Left lobe of liver (tissue), 2 donors: ENCODE measurements at regions not wholly inside any gene's neighbourhood (a gene's known extent, or its start where the extent isn't known, plus 50 kb on each side); places are given as distances from the start of the nearest gene placed in this dataset.
A peak's percentile ranks its signal among the peaks of the same experiment; 100 is the strongest.

Experiments used
- ATAC-seq: fragments of 200-7000 bp; cut with Tn5 transposase; one replicate; pipeline ENCODE4 v1.9.1; 2020; ENCODE audit warnings: mild to moderate bottlenecking, moderate library complexity
- DNase-seq: peaks from one replicate; pipeline ENCODE4 v3.0.0-alpha.2; 2020; ENCODE audit warnings: low spot score
- donor health status: DM: no; HTN: no; CAD: no; lungs with moderate emphysema.
- donor health status: DM: no; HTN: yes; CAD: no.

DNA sequence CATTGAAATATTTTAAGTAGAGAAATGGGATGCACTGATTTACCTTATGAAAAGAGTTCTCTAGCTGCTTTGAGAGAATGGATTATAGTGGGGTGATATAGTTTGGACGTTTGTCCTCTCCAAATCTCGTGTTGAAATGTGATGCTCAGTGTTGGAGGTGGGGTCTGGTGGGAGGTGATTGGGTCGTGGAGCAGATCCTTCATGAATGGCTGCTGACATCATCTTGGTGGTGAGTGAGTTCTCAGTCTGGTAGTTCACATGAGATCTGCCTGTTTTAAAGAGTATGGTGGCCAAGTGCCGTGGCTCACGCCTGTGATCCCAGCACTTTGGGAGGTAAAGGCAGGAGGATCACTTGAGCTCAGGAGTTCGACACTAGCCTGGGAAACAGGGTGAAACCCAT, 58.7 kb upstream of the SH3RF3 start:
- ATAC-seq: no peak
- peak; percentile 4 for DNase-seq

DNA sequence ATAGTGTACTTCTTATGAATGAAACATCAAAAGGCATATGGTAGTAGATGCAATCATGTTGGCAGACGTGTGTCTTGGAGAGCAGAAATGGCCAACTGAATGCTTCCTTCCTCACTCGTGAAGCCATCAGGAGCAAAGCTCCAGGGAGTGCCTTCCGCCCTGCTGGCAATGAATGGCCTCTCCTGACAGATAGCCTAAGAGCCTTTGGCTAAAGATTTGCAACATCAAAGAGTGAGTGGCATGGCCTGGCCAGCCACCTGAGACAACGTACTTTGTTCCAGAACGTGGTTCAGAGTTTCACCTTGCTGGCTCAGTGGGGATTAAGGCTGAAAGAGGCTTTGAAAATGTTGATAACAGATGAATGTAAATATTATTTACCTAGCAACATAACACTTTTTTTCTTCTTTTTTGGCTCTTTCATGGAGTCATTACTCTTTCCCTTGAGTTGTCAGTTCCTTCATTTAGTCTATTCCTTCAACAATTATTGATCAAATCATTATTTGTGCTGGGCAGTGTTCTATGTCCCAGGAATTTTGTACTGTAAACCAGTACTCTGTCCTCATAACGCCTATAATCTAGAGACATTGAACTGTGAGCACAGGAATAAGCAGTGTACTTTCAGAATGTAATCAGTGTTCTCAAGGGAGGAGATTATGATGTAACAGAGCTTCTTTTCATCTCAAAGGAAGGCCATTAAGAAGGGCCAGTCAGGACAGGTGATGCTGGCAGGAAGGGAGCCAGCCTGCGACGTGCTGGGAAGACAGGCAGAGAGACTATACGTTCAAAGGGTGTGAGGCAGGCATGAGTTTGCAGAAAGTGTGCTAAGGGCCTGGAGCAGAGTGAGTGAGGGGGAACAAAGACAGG, 59.4 kb upstream of the SH3RF3 start:
- ATAC-seq (no peak), DNase-seq (peak; percentile 16)

DNA sequence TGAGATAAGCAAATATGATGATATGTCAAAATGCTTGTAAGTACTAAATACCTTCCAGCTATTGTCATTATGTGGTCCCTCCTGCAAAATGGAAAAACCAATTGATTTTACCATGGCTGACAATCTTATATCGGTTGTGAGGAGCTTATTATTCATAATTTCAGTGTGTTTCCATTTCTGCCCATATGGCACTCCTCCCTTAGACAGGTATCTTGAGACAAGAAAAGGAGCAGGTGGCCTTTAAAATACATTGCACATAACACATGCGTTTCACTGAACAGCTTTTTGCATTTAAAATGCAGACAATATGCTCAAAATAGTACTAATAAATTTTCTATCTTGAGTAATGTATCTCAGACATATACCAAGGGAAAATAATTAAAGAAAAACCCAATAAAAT, 60.2 kb upstream of the SH3RF3 start:
- ATAC-seq: no peak
- DNase-seq: no peak

DNA sequence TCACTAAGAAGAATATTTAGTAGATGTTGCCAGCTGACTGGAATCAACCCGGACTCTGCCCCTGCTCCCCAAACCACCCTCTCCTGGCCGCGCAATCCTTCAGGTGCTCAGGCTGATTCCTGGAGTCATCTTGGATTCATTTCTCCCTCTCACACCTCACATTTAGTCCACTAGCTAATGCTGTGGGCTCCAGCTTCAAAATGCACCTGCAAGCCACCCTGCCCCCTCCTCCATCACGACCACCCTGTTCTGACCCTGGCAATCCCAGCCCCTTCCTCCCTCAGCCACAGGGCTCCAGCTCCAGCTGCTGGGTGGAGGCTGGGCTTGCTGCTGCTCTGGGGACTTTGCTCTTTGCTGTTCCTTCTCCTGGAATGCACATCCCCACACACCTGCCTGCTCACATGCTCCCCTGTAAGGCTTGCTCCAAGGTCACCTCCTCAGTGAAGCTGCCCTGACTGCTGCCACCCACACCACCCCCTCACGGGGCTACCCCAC, 61.3 kb upstream of the SH3RF3 start:
- DNase-seq (peak; percentile 35), ATAC-seq (no peak)

DNA sequence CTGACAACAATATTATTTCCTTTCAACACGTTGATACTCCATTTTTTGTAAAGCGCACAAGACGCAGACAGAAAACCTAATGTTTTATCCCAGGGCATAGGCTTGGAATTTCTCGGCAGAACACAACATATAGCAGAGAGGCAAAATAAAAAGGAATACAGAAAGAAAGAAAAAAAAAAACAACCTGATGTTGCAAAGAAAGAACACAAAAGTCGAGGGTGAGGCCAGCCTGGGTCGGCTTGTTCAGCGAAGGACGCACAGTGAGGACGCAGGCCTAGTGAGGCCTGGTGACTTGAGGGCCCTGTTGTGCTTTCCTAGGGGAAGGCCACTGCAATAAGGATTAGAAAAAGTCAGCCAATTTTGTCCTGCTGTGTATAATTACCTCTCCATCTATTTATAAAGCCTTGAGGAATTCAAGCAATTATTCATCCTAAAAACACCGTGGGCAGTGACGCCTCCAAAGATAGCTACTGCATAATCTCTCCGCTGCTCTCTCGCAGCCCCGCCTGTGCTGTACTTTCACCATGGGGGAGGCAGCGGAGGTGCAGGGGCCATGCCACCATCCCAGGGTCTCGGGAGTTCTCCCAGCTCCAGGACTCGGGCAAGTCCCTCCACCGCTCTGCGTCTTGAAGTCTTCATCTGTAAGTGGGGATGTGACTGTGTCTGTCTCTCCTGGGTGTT, 61.9 kb upstream of the SH3RF3 start:
- no peak for ATAC-seq
- peak; percentile 37 for DNase-seq

DNA sequence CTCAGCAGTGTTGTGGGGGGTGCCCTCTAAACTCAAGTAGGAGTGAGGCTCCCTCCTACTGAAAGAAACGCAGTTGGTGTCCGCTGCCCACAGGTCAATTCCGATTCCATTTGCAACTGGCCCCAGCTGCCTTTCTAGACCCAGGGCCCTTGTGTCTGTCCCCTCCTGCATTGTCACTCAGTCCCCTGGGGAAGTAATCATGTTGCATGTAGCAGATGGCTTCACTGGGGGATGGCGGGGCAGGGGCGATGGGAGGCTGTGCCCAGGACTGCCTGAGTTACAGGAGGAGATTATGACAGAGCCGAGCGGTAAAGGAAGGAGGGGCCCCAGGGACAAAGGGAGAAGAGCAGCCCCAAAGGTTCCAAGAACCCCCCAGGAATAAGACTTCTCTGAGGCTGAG, 62.5 kb upstream of the SH3RF3 start:
- DNase-seq: peak; percentile 35

DNA sequence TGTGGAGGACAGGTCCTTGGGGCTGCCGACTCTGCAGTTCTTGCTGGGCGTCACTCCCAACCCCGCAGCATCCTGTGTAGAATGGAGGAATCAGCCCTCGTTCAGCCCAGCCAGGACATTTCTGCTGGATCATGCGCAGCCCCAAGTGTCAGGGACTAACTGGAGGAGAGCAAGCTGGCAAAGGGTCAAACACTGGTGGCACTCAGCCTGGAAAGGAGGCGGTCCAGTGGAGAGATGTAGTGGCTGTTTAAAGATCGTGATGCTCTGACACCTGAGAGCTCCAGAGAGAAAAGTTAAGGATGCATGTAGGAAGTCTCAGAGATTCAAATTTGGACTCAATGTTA, 63.6 kb upstream of the SH3RF3 start:
- ATAC-seq (peak; percentile 80), DNase-seq (peak; percentile 75)

More for the DNA sequence above, 62.5 kb upstream of the SH3RF3 start:
- ATAC-seq: no peak

DNA sequence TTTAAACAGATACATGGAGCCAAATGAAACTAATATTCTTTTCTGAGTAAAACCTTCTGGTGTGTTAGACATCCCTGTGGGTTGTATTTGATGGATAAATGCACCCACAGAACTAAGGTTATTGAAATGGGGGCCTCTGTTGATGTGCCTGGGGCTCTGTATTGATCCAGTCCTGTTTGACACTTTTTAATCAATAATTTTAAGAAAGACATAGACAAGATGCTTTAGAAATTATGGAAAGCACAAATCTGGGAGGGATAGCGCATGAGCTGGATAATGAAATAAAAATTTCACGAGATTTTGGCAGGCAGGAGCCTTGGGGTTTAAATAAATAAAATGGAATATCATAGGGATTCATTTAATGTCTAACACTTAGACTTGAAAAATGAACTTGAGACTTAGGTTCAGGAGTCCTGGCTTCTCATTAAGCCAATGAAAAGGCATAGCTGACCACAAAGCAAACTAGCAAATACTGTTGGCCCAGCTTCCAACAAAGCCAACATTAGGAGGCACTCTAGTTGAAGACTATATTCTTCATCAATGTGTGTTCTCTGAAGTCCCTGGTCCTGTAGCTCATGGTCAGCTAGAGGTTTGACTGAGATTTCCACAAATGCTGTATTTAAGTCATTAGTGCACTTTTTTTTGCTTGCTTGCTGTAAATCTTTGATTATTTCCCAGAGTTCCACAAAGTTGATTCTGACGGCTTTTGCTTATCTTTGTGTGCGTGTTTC, 64.2 kb upstream of the SH3RF3 start:
- peak; percentile 60 for ATAC-seq
- DNase-seq: peak; percentile 6

DNA sequence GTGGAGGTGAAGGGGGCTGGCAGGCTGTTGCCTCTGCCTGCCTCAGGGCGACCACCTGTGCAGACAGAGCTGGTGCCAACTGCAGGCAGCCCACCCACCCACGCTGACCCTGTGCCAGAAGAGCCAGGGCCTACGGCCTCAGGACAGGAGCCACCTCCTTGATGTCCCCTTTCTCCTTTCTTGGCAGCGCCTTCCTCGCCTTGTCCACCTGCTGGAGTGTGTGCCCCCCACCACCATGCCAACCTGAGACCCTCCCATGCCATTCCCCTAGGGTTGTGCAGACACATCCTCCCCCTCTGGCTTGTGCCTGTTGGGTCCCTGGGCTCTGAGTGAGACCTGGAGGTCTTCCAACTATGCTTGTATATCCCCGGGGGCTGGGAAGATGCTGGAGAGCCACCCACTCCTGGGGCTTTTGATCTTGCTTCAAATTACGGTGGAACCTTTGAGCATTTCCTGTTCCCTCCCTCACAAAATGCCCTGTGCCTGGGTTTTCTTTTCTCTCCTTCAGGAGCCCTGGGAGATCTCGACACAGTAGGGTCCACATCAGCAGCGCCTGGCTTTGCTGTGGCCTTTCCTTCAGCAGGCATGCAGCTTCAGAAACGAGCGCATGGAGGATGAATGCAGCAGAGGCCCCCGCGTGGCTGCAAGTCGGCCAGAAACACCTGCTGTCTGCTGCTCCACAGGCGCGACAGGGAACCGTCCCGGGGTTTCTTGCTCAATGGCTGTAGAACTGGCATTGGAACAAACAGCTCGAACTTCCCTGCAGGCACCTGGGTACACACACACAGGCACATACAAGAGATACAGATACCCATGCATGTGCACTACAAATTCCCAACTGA, 65.9 kb upstream of the SH3RF3 start:
- DNase-seq: peak; percentile 73
- peak; percentile 77 for ATAC-seq

DNA sequence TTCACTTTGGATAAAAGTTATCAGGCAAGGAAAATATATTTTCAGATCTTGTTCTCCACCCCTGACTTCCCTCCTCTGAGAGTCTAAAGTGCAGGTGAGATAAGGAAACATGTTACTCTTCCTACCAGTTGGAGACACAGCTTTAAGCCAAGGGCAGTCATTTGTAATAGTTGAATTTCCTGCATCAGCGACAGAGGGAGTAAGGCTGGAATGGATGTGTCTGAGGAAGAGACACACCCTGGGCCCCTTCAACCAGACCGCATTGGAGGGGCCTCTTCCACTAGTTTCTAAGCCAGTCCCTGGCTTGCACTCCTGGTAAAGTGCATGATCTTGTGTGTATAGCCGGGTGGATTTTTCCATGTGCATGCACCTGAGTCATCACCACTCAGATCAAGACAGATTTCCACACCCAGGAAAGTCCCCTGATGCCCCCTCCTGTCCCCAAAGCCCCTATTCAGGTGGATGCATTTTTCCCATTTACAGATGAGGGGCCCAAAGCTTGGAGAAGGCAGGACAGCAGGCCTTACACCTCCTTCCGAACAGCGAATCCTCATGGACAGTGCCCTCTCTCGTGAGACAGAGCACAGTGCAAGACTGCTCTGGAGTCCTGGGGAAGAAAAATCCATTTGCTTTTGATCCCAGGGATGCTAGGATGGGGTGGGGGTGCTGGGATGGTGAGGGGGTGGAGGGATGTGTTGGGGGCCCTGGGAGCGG, 66.7 kb upstream of the SH3RF3 start:
- ATAC-seq: no peak
- no peak for DNase-seq

DNA sequence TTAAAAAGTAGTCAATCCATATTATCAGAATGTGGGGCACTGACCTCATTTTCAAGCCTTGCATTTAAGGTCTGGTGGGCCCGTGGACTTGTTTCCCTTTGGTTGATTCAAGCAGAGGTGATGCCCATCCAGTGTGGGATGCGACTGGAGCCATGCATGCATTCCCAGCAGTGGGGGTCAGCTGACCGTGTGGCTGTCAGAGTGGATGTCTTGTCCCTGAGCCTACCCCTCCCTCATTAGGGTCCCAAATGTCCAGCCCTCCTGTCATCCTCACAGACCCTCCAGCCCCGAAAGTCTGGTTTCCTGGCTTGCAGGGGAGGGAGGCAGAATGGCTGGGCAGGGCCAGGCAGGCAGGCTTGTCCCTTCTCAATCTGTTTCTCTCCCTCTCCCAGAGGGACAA, 67.3 kb upstream of the SH3RF3 start:
- ATAC-seq (no peak), DNase-seq (no peak)

DNA sequence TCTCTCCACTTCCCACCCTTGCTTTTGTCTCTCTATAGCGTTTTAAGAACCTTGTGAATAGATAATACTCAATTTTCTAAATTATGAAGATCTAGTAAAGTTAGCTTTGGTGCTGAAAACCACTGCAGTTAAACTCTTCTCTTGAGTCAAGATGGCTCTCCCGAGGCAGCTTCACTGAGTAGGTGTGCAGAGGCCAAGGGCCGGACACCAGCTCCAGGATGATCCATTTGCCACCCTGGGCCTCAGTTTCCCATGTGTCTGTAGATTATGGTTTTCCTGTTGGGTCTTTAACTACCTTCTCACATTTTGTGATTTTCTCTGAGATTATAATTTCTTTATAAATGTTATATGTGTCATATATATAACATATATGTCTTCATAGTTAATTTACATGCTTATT, 68.5 kb upstream of the SH3RF3 start:
- DNase-seq (no peak), ATAC-seq (no peak)

DNA sequence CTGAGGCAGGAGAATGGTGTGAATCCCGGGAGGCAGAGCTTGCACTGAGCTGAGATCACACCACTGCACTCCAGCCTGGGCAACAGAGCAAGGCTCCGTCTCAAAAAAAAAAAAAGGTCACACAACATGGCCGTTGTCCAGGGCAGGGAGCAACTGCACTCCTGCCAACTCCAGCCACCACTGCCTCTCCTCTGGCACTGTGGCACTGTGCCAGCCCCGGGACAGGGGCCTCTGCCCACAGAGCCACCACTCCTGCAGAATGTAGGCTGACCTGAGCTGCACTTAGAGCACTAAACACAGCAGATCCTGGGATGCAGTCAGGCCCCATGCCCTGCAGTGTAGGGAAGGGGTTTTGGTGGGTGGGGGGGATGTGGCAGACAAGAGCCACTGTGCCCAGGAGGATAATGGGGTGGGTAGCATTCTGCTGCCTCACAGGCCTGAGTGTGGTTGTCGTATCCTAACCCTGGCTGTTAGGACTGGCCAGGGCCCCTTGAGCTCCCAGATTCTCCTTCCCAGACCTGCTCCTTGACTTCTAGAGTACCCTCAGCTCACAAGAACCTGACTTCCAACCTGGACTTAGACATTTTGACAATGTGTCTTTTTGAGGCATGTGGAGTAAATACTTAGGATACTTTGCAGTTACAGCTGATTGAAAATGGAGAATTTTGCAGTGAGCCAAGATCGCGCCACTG, 69.4 kb upstream of the SH3RF3 start:
- ATAC-seq (peak; percentile 92), DNase-seq (peak; percentile 87)

DNA sequence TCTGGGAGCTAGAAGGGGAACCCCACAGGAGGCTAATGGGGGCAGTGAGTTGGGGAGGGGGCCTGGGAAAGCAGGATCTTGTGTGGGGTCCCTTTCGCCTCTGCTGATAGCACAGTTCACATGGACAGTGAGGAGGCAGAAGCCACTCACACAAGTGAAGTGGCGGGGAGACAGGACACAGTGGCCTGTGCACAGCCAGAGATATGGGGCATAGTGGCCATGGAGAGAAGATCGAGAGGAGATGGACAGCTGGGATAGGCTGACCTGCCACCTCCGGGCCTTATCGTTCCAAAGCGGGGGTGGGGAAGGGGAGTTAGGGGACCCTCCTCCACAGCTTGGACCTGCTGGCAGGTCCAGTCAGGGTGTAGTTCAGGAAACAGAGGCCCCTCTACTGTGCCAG, 69.8 kb upstream of the EDAR start:
- DNase-seq (no peak), ATAC-seq (no peak)

DNA sequence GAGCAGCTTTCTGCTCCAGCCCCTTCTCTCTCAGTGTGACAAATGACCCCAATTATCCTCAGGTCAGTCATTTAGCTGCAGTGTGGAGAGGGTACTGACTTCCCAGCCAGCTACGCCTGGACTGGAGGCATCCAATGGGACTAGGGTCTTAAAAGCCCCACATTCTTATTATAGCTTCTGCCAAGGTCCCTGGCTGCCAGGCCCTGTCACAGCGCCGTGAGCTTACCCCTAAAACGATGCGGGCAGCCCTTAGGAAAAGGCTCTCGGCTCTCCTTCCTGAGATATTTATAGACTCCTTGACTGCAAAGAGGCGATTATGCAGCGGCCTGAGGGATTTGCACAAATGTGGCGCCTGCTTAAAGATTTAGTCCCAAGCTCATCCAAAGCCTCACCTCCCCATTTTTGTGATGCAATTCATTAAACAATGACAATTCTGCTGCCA, 69.2 kb upstream of the EDAR start:
- ATAC-seq: no peak
- no peak for DNase-seq

DNA sequence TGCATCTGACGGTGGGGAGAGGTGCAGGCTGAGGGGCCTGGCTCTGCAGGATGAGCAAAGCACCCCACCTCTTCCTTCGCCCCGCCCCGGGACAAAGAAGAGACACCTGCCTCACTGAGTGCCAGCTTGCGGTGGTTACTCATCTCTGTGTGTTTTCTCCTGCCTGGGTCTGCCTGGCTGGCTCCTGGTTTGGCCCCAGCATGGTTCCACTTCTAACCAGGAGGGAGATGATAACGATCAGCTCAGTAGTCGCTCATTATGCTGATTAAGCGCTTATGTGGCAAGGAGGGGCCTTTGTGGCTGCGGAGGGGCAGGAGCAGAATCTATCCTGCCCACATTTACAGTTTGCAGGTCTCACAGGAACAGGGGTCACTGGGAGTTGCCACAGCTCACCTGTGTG, 68.7 kb upstream of the EDAR start:
- DNase-seq (no peak), ATAC-seq (no peak)

DNA sequence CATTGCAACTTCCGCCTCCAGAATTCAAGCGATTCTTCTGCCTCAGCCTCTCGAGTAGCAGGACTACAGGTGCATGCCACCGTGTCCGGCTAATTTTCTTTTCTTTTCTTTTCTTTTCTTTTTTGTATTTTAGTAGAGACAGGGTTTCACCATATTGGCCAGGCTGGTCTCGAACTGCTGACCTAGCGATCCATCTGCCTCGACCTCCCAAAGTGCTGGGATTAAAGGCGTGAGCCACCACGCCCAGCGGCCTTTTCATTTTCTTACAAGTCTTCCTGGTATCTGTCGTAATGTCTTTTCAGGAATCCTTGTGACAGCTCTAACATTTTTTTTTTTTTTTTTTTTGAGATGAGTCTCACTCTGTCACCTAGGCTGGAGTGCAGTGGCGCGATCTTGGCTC, 66.4 kb upstream of the EDAR start:
- DNase-seq: no peak
- no peak for ATAC-seq

DNA sequence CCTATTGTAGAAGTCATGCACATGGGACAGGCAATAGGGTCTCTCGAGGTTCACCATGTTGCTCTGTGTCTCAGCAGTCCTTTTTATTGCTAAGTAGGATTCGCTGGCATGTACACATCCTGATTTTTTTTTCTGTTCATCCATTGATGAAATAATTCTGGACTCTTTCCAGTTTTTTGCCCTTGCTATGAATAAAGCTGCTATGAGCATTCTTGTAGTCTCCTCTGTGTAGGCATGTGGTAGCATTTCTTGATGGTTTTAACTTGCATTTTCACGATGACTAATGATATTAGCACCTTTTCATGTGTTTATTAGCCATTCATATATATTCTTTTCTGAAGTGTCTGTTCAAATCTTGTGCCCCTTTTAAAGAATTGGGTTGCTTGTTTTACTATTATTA, 65.8 kb upstream of the EDAR start:
- ATAC-seq (no peak), DNase-seq (no peak)

DNA sequence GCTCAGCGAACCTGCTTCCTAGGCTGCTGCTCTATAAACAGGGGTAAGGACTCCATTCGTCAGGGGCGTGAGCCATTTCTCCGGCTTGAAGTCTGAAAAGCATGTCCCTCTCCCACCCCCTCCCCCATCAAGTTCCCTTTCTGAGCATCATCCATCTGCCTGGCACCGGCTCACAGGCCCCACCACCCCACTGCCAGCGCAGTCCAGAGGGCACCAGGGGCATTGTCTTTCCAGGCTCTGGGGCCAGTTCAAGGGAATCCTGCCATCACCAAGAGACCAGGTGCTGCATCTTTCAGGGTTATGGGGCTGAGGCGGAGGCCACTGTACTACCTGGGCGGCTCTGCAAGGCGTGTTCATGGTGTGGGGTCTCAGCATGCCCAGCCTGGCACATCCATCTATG, 64.7 kb upstream of the EDAR start:
- ATAC-seq (no peak), DNase-seq (no peak)

DNA sequence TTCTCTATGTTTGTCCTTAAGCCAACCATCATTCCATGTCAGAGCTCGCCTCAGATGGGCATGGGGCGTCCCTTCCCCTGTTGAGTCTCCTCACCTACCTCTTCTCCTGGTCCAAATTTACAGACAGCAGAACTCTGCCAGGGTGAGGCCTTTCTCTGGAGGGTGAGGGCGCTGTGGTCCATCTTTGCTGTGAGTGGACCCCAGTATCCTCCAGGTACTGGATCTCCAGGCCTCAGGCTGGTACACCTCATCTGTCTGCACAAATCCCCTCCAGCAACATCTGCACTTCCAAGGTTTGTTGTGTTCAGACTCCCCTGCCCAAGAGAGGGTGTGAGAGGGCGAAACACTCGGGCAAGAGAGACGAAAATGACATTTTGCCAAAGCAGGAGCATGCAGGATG, 63.9 kb upstream of the EDAR start:
- DNase-seq: no peak
- no peak for ATAC-seq
